ENCODE measurements at regions not wholly inside any gene's neighbourhood (a gene's known extent, or its start where the extent isn't known, plus 50 kb on each side); places are given as distances from the start of the nearest gene placed in this dataset.
A peak's percentile ranks its signal among the peaks of the same experiment; 100 is the strongest.

DNA sequence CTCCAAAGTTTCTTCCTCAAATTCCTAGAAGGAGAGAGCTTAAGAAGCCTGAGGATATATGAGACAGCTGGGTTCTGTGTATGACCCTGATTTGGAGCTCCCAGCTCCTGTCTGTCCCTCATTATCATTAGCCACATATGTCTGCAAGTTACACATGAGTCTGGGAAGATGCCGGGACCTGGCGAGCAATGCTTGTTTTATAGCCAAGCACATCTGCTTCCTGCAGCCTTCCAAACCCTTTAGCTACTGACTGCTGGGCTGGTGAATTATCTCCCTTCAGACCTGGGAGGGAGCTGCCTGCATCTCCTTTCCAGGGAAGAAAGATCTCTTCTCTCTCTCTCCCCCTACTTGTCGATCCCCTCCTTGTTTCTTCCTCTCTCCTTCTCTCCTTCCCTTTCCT, 556.7 kb upstream of the BOD1L1 start:
- no peak for DNase-seq

DNA sequence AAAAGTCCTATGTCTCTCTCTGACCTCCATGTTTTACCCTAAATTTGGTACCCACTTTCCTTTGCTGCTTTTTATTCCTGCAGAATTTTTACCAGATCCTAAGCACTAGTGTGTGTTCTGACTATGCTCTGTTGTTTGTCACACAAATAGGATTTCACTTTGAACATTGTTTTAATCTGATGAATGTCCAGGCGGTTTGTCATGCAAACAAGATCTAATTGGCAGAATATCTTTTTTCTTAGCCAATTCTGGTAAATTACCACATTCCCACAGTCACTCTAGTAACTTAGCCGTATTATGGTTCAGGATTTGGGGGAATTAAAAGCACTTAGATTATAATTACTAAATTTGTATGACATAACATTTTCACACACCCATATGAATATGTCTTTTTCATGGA, 557.2 kb upstream of the BOD1L1 start:
- no peak for DNase-seq

DNA sequence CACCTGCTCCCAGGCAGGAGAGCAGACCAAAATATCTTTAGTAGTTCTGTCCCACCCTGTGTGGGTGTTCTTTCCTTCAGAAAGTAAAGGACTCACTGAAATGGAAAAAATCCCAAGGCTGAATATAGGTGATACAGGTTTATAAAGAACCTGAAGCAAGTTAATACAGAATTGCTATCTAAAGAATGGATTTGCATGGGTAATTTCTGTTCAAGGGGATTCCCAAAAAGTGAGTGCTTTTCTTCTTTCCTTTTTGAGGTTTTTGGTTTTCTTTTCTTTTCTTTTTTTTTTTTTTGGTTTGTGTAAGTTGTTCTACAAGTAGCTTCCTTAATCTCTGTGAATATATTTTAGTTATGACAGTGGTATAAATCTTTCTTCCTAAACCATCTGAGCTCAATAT, 560.7 kb upstream of the BOD1L1 start:
- no peak for DNase-seq

DNA sequence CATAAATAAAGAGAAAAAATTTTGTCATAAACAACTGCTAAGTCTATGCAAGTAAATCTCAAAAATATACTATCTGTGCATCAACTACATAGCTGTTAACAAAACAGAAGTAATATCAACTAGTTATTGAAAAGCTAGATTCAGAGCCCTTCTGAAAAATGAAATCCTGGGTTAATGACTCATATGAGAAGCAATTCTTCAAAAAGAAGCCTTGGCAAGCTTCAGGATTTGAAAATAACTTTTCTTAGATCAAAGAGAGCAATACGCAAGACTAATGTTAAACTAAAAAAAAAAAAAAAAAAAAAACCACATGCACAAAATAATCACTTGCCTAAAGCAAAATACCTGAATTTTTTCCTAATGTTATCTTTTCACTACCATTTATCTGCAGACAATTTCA, 566.1 kb upstream of the BOD1L1 start:
- DNase-seq: no peak

DNA sequence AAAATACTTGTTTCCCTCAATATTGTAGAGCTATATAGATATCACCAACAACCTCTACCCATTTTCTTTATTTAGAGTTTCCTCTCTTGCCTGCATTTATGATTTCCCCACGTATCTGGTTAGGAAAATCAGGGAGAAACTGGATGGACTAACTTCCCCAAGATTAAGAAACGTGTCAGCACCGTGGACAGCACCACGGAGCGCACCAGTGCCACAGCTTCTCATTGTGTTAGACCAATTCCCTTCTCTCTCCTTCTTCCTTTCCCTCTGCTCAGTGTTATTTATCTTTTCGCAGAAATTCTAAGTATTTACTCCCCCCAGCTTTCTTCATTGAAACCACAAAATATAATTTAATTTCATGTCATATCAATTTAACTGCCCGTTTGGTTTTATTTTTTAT, 568.6 kb upstream of the BOD1L1 start:
- DNase-seq: peak; percentile 36 to 66

DNA sequence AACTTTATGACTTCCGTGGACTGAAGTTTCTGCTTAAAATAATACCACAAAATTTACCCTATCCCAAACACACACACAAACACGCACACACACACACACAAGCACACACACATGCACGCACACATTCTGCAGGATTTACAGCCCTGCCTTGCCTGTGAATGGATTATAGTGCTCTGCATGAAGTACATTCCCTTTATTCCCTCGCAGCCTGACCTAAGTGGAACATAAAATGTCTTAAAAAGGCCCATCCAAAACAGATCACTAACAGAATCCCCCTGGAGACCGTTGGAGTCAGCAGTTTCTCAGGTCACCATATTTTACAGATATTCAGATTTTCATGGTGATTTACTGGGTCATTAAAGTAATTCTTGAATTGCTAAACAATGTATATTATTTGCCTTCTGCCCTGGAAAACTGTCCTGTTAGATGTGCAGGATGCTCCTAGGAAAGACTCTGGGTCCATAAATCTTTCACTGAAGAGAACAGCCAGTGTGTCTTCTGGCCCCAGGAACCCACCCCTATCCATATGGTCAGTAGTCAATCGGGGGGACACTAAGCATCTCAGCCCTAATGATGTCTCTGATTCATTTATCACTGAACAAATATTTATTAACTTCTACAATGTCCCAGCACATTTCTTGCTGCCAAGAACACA, 587.7 kb upstream of the BOD1L1 start:
- no peak for DNase-seq

DNA sequence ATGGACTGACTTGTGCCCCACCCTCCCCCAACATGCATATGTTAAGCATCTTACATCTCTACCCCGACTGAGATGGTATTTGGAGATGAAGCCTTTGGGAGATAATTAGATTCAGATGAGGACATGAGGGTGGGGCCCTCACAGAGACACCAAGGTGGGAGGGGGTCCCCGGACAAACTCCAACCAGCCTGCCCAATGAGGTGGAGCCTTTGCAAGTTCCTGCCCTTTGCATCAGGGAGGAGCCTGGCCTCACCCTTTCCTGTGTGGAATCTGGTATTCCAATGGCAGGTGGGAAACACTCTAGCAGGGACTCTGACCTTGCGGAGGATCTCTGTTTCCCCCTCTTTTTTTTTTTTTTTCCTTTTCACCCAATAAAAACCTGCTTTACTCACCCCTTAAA, 589.9 kb upstream of the BOD1L1 start:
- no peak for DNase-seq

DNA sequence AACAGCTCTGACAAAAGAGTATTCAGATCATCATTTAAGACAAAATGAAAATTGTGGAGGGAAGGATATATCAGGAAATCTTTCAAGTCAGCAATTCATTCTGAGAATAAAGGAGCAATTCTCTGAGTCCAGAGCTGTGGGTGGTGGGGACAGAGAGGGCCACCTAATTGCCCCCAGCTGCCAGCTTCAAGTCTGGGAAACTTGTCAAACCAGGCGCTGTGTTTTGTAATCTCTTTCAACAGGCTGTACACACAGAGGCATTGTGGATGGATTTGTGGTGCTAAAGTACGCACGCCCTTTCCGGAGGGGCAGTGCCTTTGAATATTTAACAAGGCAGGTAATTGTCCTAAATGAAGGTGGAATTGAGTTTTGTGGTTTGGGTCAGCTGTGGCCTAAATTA, 591.1 kb upstream of the BOD1L1 start:
- DNase-seq: no peak

DNA sequence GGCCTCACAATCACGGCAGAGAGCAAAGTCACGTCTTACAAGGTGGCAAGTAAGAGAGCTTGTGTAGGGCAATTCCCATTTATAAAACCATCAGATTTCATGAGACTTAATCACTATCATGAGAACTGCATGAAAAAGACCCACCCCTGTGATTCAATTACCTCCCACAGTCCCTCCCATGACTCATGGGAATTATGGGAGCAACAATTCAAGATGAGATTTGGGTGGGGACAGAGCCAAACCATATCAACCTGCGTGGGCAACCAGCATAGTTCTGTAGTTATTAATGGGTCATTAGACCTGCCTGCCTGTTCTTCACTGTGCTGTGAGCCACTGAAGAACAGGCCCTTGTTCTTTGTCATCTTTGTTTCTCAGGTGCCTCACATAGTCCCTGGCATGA, 593.7 kb upstream of the BOD1L1 start:
- DNase-seq: no peak

DNA sequence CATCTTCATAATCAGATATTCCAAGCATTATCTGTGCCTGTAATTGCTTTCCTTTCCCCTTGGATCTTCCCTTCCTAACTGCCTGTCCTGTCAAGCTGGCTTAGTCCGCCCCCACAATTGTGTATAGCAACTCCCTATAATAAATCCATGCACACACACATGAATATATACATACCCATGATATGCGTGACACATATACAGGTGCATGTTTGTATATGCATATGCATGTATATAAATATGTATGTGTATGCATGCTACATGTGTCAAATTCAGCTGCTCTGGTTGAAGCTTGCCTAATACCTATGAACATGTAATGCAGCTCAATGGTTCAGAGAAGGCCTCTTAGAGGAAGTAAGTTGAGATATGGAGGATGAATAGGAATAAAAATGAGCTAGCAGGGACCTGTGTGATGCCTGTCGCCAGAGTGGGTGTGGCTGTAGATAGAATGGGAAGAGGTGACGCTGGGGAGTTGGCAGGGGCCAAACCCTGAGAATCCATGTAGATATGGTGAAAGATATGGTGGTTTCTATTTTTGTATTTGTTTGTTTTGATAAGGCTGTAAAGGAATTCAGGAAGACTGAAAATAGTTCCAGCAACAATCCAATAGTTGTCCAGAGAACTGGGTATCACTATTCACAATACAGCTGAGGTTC, 595.0 kb upstream of the BOD1L1 start:
- no peak for DNase-seq

DNA sequence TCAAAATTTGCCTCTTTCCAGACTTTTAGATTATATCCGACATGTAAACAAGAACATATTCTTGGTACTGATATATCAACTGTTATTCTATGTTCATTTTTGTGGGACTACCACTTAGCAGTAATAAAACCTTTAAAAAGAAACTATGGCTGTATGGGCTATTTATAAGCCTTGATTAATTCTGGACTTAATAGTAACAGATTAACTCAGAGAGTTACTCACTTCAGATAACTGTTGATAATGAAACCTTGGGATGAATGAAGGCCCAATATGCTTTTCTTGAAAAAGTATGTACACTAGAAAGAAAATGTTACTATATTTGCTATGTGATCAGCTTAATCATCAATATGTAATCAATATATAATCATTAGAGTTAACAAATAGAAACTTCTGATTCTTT, 595.9 kb upstream of the BOD1L1 start:
- no peak for DNase-seq

DNA sequence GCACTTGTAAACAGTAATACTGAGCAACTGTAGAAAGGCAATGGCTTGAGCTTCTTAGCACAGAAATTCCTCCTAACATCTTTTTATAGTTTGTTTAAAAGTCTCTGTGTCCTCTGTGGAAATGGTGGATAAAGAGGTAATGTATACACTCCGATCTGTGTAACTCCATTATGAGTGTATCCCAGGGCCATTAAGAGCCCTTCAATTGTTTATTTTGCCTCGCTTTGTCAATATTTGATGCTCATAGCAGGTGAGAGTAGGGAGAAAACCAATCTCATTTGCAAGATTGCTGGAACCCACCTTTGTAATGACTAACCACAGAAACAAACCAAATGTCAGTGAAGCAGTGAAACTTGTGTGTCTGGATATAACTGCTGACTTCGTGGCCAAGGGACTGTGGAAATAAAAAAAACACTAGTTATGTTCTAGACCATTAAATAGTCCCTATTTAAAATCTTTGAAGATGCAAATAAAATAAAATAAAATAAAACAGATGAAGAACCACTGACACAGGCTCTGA, 598.2 kb upstream of the BOD1L1 start:
- DNase-seq: no peak

DNA sequence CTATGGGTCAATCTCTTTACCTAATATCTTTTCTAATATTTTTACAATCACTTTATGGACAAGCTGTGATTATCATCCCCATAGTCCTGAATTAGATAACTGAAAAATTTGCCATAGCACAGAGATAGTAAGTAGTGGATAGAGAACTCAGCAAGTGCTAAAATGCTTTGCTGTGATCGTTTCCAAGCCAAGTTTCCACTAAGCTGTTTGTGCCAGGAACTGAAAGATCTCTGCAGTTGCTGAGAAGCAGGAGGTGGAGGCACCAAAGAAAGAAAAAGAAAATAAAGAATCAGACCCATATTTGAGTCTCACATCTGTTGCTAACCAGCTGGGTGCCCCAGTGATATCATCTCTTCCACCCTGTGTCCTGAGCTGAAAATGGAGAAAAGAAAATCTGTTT, 605.6 kb upstream of the BOD1L1 start:
- DNase-seq: no peak

DNA sequence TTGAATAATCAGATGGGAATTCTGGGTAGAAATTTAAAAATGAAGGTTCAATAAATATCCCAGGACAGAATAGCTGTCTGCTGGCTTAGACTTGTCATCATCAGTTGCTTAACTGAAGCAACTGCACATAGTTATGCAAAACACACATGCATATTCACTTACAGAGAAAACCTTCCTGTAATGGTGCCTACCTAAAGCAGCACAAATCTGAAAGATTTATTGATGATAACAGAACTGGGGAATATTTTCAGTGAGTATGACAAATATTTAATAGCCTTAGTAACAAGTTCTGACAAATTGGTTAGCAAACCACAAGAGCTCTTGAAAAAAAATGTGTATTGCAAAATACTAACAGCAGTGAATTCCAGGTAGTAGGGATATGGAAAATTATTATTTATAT, 606.8 kb upstream of the BOD1L1 start:
- no peak for DNase-seq

DNA sequence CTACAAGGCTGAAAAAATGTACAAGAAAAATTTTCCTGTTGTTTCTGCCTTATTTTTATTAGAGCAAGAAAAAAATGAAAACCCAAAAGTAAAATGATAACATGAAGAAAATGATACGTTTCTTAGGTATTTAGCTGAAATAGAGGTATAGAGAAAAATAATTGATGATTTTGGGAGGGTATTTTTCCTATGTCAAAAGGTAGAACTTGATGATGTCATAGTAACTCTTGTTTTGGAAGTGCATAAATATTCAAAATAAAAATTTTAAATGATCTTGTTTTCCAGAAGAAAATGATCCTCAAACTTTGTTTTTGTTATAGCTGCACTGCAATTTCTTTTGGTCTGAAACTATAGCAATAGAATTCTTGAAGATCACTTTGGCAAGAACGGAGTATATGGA, 608.8 kb upstream of the BOD1L1 start:
- DNase-seq: no peak

DNA sequence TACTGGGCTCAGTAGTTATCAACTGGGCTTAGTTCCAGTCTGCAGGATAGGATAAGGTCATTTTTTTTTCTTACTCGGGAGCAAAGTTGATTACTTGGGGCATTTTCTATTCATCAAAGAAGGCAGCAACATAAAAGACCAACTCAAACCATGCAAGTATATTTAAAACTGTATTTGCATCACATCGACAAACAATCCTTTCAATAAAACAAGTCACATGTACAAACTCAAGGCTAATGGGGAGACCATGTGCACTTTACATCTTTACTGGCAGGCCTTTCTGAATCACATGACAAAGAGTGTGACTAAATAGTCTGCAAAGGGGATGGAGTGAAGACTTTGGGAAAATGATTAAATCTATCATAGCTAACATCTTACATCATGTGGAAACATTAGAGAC, 610.4 kb upstream of the BOD1L1 start:
- no peak for DNase-seq

DNA sequence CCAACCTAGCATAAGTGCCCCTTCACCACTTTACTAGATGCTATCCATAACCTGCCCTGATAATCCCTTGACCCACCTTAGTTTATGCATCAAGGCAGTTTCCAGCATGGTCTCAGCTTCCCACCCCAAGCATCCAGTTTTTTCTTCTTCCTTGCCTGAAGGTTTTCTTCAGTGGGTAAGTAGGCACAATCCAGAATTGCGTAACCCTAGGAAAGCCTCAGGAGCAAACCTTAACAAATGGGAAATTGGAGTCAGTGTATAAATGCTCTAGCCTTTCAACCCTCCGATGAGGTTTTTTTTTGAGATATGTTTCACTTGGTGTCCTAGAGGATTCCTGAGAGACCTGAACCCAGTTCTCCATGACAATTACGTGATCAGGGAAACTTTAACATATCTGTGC, 614.0 kb upstream of the BOD1L1 start:
- DNase-seq: no peak

DNA sequence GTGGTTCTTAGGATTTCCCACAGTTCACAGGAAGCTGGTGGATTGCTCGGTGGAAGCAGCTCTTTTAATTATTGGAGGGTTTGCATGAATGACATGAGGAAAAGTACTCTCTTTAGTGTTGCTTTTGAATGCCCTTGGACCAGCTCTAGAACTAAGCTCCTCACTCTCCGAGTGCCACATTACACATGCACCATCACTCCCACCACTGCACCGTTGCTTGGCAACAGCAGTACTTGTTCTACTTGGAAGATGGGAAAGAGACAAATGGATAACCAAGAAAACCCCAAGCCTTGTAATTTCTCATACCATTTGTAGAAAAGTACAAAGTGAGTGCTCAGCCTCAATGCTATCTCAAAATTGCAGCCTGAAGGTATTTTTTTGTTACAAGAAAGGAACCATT, 620.2 kb upstream of the BOD1L1 start:
- no peak for DNase-seq

DNA sequence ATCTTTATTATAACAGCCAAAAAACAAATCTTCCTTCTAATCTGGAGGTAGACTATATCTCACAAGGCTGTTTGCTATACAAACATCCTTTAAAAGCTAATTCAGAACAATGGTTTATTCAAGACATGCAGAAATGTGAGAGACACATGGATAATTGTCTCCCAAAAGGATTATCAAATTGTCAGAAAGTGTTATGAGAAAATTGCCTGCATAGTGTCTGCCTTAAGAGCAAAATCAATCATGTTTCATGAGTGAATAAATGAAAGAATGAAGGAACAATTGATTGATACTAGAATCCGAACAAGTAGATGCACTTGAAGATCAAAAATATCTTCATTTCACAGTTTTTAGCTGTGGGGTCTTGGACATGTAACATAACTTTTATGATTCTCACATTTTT, 621.7 kb upstream of the BOD1L1 start:
- no peak for DNase-seq

DNA sequence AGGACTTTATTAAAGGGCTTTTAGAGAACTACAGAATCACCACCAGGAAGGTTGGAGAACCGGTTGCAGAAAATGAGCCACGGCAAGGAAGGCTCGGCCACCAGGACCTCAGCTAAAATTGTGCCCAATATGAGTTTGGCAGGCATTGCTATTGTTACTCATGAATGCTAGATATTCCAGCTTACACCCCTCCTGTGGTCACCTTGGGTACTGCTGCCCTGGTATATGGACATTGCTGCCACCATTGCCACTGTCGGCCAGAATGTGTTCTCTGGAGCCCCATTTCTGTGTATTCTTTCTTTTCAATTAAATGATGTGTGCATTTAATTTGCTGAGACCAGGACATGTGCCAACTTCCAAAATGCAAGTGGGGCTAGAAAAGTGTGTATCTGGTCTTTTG, 626.7 kb upstream of the BOD1L1 start:
- peak; percentile 5 to 54 for DNase-seq

DNA sequence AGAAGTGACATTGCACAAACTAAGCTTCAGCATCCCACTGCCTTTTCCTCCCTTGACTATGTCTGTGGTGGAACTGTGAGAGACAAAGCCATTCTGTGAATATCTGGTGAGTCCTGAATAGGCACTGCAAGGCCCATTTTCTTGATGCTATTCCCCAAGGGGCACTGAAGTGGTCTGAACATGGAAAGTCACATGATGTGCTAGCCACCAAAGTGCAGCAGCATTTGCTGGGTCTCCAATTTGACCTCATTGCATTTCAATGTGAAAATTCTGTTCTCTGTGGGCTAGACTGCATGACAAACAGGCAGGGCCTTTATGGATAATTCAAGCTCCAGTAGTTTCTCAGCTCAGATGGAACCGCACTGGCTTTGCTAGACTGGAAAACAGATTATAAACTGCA, 627.4 kb upstream of the BOD1L1 start:
- no peak for DNase-seq

DNA sequence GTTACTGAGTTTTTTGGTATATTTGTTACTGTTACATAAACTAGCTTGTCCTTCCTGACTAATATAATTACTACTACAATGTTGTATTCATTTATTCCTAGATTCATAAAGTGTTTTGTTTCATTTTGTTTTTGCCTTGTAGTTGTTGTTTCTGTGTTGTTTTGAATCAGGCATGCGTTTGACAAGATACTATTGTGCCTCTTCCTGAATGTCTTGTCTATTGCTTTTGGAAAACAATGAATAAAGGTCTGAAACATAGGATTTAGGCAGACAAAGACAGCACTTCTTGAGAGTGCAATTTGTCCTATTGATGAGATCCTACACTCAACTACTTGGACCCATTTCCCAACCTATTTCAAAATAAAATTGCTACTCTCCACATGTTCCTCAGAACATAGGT, 630.4 kb upstream of the BOD1L1 start:
- no peak for DNase-seq

DNA sequence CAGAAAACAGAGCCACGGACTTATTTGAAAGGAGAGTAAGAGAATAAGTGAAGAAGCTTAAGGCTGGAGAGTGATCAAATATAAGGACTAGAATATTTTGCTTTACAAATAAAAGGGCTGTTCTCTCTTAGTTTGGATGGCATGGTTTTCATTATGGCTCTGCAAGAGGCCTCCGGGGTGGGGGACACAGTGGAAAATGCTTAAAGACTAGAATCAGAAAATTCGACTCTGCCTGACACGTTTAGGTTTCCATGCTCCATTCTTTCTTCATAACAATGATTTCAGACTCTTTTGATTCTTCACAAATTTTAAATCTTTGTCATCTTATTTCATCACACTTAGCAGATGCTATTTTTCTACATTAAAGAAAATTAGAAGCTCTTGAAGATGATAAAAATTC, 632.4 kb upstream of the BOD1L1 start:
- no peak for DNase-seq

DNA sequence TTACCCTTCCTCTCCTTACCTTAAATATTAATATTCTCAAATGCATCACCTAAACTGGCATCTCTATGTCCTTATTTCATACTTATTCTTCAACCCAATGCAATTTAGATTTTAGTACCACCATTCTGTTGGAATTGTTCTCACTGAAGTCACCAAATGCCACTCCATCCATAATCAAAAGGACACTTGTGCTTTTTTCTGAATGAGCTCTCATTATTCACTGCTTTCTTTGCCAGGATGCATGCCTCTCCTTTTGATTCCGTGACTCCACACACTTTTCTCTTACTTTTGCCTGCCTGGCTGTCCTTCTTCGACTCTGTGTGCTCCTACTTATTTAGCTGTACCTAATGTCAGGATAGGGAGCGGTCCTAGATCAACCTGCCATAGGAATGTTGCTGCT, 633.1 kb upstream of the BOD1L1 start:
- DNase-seq: no peak

DNA sequence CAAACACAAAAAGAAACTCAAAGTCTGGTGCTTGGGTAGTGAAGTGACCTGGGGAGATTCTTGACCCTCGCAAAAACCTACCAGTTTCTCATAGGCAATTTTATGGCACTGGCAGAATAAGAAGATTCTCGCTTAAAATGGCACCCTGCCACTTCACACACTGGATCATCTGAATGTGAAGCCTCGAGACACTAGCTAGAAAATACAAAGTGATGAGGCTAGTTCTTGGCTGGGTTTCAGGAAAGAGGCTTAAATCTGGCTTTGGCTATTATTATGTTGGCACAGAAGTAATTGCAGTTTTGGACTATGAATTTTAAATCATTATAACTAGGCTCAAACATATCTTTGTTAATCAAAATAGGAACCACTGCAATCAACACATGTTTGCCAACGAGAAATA, 634.7 kb upstream of the BOD1L1 start:
- DNase-seq: no peak

All from inflammatory macrophage treated with lipopolysaccharide for 1 hour (primary cell).